GM21390 (cell line): ENCODE measurements at regions not wholly inside any gene's neighbourhood (a gene's known extent, or its start where the extent isn't known, plus 50 kb on each side); places are given as distances from the start of the nearest gene placed in this dataset.
"Not testable (repeated sequence)": the region's sequence is repeated elsewhere in the genome, so short reads cannot be mapped to it uniquely, and the experiment has no call there.

Experiments
- ATAC-seq: cut with Tn5 transposase; IDR thresholded peaks from one replicate; pipeline ENCODE4 v1.9.1; 2021; ENCODE audit not compliant: unreplicated experiment

DNA sequence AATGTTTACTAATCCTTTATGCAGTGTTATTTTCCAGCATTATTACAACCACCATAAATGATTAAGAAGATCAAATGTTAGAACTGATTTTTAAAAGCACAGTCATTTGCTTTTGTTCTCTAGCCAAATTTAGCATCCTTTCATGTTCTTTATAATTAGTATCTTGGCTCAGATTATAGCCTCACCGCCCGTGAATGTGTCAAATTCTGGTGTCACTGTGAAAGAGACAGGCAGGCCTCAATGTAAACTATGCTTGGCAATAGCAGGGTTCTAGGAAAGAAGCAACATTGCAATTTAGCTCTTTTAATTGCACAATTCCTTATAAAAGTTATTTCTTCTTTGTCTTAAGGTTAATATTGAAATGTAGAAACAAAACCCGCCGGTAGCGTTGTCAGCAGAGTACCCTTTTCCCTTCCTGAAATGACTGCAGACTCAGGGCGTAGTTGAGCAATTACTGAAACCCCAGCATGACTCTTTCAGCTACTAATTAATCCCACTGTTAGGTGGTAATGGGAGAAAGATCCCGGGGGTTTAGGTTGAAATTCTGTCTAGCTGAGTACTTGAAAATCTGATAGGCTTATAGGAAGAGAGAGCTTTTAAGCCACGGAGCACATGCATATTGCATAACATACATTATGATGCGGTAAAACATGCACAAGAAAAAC lies 1600.5 kb upstream of the SEL1L start:
- ATAC-seq = no peak

DNA sequence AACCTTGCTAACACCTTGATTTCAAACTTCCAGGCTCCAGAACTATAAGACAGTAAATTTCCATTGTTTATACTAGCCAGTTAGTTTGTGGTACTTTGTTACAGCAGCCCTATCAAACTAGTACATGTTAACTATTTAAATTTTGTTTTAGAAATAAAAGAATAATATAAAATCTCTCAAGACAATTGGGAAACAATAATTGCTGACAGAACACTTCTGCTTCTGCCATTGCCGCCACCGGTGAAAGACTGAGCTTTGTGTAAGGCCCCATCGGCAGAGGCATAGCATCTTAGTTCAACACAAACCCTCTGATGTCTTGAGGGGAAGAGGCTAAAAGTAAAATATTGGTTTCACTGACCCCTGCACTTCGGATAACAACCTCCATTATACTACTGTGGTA lies 1607.1 kb upstream of the SEL1L start:
- ATAC-seq = no peak

- no peak for ATAC-seq
Observed at GRCh38 chr14:83147006-83147405, 1613.4 kb upstream of the SEL1L start.

- ATAC-seq = no peak
Observed at GRCh38 chr14:83151571-83151970, 1617.9 kb upstream of the SEL1L start.

- no peak for ATAC-seq
Observed at GRCh38 chr14:83153081-83153480, 1619.4 kb upstream of the SEL1L start.

- no peak for ATAC-seq
Observed at GRCh38 chr14:83162361-83162929, 1628.8 kb upstream of the SEL1L start.

GRCh38 chr14:83163016-83163415 lies 1629.4 kb upstream of the SEL1L start:
- ATAC-seq = no peak

GRCh38 chr14:83164016-83164415 lies 1630.4 kb upstream of the SEL1L start:
- no peak for ATAC-seq

DNA sequence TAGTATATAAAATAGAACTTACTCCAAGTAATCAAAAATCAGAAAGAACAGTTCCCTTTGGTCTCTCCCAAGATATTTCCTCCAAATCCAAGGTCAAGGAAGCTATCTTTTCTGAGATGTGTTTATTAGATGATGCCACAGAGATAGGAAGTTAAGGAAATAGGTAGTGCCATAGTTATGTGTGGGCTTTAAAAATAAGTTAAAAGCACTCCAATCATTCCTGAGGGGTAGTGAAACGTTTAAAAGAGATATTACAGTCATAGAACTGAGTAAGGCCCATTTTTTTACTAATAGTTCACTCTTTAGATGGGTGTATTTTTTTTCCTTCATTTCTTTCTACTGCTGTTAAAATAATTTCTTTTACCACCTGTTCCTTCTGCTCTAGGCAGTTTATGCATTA lies 1630.9 kb upstream of the SEL1L start:
- no peak for ATAC-seq

DNA sequence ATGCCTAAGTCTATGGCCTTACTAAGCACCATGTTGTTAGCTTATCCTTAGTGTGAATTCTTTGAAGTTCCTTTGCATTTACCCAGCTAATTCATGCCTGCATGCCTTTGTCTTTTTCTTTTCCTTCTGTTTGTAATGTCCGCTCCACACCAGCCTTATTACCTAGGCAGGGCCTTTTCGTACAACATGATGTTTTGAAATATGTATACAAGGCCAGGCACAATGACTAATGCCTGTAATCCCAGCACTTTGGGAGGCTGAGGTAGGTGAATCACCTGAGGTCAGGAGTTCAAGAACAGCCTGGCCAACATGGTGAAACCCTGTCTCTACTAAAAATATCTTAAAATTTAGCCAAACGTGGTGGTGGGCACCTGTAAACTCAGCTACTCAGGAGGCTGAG lies 1636.5 kb upstream of the SEL1L start:
- no peak for ATAC-seq

- ATAC-seq = no peak
Observed at GRCh38 chr14:83171761-83172160, 1638.1 kb upstream of the SEL1L start.

GRCh38 chr14:83172363-83172762 lies 1638.7 kb upstream of the SEL1L start:
- ATAC-seq = no peak

GRCh38 chr14:83173687-83174086 lies 1640.0 kb upstream of the SEL1L start:
- ATAC-seq = no peak

DNA sequence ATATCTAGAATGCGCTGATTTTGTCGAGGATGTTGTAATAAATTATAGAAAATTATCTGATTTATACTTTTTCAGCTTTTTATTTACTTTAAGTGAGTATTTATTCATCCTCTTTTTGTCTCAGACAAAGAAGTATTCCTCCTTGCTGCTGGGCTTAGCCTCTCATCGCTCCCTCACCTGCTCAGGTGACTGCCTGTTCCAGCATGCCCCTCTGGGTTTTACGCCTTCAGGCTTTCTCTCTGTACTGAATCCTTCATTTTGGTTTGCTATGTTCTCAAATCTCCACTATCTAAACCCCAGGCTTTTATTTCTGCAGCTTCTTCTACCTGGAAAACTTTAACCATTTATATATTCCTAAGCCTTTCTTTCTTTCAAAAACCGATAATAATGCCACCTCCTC lies 1650.9 kb upstream of the SEL1L start:
- ATAC-seq = no peak

DNA sequence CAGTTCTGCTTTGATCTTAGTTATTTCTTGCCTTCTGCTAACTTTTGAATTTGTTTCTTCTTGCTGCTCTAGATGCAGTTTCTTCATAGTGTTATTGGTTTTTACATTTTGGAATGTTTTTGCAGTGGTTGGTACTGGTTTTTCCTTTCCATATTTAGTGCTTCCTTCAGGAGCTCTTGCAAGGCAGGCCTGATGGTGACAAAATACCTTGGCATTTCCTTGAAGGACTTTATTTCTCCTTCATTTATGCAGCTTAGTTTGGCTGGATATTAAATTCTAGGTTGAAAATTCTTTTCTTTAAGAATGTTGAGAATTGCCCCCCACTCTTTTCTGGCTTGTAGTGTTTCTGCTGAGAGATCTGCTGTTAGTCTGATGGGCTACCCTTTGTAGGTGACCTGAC lies 1654.7 kb upstream of the SEL1L start:
- not testable (repeated sequence) for ATAC-seq

- ATAC-seq = no peak
Observed at GRCh38 chr14:83196236-83196635, 1662.6 kb upstream of the SEL1L start.

DNA sequence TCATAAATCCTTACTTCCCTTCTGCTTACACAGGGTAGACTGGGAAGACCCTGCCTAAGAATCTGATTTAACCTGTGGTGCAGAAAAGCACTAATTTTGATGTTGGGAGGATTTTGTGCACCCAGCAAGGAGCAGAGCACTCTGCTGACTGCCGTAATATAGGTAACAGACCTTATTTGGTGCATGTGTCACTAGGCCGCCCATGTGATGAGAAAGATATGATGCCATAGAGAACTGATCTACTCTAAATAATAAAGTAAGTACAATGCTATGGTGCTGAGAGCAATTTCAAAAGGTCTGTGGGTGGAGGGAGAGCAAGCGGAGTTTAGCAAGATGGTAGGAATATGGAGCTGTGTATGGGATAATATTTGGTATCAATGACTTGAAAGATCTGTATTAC lies 1663.6 kb upstream of the SEL1L start:
- no peak for ATAC-seq

GRCh38 chr14:83207550-83207949 lies 1673.9 kb upstream of the SEL1L start:
- no peak for ATAC-seq

- no peak for ATAC-seq
Observed at GRCh38 chr14:83208341-83208740, 1674.7 kb upstream of the SEL1L start.

- ATAC-seq = no peak
Observed at GRCh38 chr14:83217492-83217891, 1683.8 kb upstream of the SEL1L start.

DNA sequence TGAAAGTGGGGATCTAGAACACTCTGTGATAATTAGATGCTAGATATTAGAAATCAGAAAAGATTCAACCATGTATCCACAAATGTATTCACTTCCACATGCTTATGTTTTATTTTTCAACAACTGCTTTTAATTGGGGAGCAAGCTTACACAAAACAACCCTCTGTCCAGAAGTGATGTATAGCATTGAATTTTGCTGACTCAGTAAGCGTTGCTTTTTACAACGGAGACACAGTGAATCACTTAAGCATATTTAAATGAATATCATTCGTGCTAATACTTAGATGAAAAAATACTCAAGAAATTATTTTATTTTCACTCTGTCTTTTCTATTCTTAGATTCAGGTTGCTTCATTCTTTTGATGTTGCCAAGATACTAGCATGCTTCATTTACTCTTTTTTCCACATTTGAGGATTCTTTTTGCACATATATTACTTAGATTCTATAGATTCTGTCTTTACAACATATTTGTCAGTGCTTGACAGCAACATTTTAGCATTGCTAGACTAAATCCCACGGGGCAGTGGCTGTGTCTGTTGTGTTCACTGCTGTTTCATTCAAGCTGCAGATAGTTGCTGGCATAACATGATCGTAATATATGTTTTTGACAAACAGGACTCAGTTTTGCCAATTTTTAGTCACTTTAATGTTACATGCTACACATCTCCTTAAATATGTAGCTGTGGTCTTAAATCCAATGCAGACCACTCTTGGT lies 1714.4 kb upstream of the SEL1L start:
- ATAC-seq = no peak

DNA sequence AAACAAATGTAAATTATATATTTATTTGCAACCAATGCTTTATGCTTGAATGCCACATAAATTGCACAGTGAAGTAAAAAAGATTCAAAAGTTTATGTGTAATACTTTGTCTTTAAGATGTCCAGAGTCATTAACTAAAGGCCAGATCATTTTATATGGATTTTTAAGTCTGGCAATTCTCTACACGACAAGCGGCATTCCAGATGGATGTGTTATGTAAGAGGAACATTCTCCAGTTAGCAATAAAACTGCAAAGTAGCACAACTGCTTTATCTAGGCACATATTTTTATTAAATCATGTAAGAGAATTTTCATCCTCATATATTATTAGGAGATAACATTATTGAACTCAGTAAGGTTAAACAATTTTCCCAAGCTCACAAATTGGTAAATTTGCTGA lies 1717.7 kb upstream of the SEL1L start:
- ATAC-seq = no peak

DNA sequence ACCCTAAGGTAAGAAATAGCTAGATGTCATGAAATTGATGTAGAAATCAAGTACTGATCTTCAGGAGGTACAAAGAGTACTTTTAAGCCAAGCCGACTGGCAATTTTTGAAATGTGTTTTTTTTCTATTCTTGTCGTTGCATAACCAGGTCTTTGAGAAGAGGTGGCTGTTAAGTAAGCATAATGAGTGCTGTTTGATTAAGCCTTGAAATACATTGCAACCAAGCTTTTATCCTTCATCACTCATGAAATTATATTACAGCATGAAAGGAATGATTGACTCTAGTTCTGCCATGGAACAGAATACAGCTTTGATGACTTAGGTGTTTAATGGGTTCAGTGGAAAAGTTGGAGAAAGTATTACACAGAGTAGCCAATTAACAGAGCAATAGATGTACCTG lies 1720.2 kb upstream of the SEL1L start:
- no peak for ATAC-seq
